ENCODE measurements at regions not wholly inside any gene's neighbourhood (a gene's known extent, or its start where the extent isn't known, plus 50 kb on each side); places are given as distances from the start of the nearest gene placed in this dataset.

- TF ChIP-seq PATZ1 (CRISPR knock-in tag; IDR thresholded peaks at IDR 0.05; ENCODE audit: borderline replicate concordance) (no peak), CSDC2 (CRISPR knock-in tag; IDR thresholded peaks at IDR 0.05) (no peak), SNAI2 (CRISPR knock-in tag; IDR thresholded peaks at IDR 0.05) (no peak)
Measured at GRCh38 chr20:48536206-48536605, 291.6 kb downstream of the PREX1 start.

Measured in SK-N-SH treated with all-trans-retinoic acid at 6 μM for 48 hours (cell line).